Transverse colon (tissue), 4 donors: ENCODE measurements at regions not wholly inside any gene's neighbourhood (a gene's known extent, or its start where the extent isn't known, plus 50 kb on each side); places are given as distances from the start of the nearest gene placed in this dataset.

ENCODE experiments used
- CTCF ChIP-seq, 5 experiments: fragments of 200-600 bp in 3 of 5; fragments of 450-650 bp in 2 of 5; sonication (generic) in 3 of 5; IDR thresholded peaks; 1 replicate in 2 of 5; 2 replicates in 3 of 5; pipeline ENCODE4 v1.5.1; 2016 to 2017; ENCODE audit warnings: antibody characterized with exemption in 5 of 5, inconsistent platforms in 3 of 5, mild to moderate bottlenecking in 2 of 5, moderate library complexity in 1 of 5
- EP300 ChIP-seq: sonication (generic); formaldehyde crosslinking; IDR thresholded peaks from one replicate; pipeline ENCODE4 v1.6.1; 2017; ENCODE audit warnings: antibody characterized with exemption, low read depth
- POLR2A ChIP-seq: fragments of 450-650 bp; IDR thresholded peaks from one replicate; pipeline ENCODE4 v1.6.1; 2016; ENCODE audit warnings: antibody characterized with exemption, mild to moderate bottlenecking, moderate library complexity
- POLR2AphosphoS5 ChIP-seq, 3 donors: sonication (generic); formaldehyde crosslinking; IDR thresholded peaks; one replicate each; pipeline ENCODE4 v1.6.1; 2016; ENCODE audit warnings: antibody characterized with exemption in 3 of 3

GRCh38 chr1:58064166-58064565, 482.4 kb downstream of the OMA1 start:
- no peak for TF ChIP-seq CTCF (IDR thresholded peaks at IDR 0.05)
- TF ChIP-seq EP300: no peak
- no peak for TF ChIP-seq POLR2A
- no peak for TF ChIP-seq POLR2AphosphoS5 (IDR thresholded peaks at IDR 0.05)
